ENCODE measurements at regions not wholly inside any gene's neighbourhood (a gene's known extent, or its start where the extent isn't known, plus 50 kb on each side); places are given as distances from the start of the nearest gene placed in this dataset.
A peak's percentile ranks its signal among the peaks of the same experiment; 100 is the strongest.

- DNase-seq (ENCODE audit: low read depth): no peak
These were observed 141.3 kb upstream of the SDK2 start for GRCh38 chr17:73785496-73785895.

- DNase-seq (ENCODE audit: low read depth): no peak
These were observed 141.9 kb upstream of the SDK2 start for GRCh38 chr17:73785958-73786743.

DNA sequence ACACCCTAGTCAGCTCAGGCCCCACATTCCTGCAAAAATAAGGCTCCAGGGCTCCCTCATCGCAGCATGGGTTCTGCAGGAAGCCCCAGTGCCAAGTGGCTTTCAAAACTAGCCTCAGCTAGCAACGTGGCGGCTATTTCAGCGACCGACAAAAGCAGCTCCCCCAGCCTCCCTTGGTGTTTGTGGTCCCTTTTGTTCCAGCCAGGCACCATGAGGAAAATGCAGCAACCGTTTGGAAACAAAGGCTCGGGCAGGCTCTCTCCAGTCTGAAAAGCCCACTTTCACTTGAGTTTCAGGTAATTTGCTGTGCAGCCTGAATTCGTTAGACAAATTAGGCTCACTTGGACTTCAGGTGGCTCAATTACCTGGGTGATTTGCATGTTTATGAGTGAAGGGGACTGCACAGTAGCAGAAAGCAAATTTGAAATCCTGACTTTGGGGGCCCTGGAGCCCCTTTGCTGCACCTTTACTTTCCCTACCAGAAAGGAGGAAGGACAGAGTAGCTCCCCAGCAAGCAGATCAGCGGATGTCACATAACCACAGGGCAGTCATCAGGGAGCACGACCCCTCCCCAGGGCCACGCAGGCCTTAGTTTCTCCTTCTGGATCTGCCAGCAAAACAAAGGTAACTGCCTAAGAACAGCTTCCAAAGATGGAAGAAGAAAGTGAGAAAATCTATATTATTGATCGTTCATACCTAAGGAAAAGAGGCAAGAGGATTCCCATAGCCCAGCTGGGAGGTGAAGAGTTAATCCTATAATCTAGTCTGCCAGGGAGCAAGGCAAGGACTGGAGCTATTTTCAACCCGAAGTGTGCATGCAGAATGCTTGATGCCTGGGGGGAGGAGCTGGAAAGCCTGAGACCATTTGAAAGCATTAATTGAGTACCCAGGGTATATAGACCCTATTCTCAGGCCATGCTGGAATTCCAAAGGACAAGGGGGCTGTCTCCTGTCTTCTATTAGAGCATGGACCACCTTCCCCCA, 143.1 kb upstream of the SDK2 start:
- DNase-seq (ENCODE audit: low read depth): no peak

DNA sequence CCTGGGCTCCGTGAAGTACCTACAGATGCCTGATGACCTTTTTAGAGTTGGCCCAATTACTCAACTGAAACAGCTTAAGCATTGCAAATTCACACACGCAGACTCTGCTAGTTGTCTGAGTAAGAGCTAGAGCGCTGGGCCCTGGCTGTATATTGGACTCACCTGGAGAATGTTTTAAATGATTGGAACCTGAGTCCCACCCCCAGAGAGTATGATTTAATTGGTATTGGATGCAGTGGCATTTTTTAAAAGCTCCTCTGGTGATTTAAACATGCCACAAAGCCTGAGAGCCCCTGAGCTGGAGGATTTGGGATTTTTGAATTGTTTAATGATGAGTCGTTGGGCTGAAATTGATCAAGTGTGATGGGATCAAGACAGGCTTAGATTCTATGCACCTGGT, 143.9 kb upstream of the SDK2 start:
- no peak for DNase-seq (ENCODE audit: low read depth)

DNA sequence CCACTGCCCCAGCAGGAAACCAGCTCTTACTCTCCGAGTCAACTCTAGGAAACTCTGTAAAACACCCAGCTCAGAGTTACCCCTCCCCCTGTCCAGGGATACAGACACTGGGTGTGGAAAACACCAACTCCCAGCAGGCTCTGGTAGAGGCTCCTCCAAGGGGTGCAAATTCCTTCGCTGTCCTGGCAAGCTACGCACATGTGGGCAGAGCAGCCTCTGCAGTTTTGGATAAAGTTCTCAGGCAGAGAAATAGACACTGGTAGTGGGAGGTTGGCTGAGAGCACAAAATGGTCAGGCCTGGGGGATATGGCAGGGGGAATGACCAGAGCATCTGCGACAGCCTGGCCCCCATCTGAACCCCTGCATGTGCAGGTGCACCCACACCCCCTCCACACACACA, 146.9 kb upstream of the SDK2 start:
- DNase-seq (ENCODE audit: low read depth): no peak

GRCh38 chr17:73791631-73792030, 147.4 kb upstream of the SDK2 start:
- no peak for DNase-seq (ENCODE audit: low read depth)

GRCh38 chr17:73792994-73793393, 148.7 kb upstream of the SDK2 start:
- DNase-seq (ENCODE audit: low read depth): no peak

DNA sequence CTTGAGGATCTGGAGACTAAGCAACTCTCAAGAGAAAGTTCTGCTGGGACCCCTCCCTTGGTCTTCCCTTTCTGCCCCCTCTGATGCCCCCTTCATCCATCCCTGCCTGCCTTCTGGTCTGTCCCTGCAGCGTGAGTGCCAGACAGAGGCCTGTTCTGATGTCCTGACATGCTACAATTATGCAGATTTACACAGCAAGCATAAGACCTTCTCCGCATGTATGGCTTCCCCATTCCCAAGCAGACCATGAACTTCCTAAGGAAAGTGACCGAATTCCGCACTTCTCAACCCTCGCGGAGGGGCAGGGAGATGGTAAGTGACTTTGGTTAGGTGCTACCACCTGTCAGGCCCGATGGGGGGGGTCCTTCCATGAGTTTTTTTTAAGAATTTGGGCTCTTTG, 150.1 kb upstream of the SDK2 start:
- no peak for DNase-seq (ENCODE audit: low read depth)

- DNase-seq (ENCODE audit: low read depth): no peak
These were observed 151.5 kb upstream of the SDK2 start for GRCh38 chr17:73795730-73796129.

DNA sequence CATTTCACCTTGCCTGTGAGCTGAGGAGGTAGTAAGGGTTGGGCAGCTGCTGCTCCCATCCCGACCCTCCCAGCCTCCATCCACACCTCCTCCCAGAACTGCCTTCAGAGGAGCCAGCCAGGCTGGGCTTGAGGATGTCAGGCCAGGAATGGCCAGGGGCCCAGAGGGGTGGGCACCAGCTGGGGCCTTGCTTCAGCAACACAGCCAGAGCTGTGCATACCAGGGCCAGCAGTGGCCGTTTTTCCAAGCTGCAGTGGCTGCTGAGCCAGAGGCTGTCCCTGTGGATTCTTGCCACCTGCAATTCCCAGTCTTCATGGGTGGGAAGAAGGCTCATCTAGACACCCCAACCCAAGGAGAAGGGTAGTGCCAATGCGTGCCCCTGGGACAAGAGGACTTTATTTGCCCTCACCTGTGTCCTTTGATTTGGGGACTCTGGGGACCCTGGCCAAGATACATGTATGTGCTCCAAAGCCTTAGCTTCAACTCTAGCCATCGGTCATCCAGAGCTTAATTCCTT, 153.4 kb upstream of the SDK2 start:
- no peak for DNase-seq (ENCODE audit: low read depth)

GRCh38 chr17:73798111-73798748, 154.0 kb upstream of the SDK2 start:
- peak; percentile 65 for DNase-seq (ENCODE audit: low read depth)

- DNase-seq (ENCODE audit: low read depth): no peak
These were observed 154.9 kb upstream of the SDK2 start for GRCh38 chr17:73799096-73799495.

DNA sequence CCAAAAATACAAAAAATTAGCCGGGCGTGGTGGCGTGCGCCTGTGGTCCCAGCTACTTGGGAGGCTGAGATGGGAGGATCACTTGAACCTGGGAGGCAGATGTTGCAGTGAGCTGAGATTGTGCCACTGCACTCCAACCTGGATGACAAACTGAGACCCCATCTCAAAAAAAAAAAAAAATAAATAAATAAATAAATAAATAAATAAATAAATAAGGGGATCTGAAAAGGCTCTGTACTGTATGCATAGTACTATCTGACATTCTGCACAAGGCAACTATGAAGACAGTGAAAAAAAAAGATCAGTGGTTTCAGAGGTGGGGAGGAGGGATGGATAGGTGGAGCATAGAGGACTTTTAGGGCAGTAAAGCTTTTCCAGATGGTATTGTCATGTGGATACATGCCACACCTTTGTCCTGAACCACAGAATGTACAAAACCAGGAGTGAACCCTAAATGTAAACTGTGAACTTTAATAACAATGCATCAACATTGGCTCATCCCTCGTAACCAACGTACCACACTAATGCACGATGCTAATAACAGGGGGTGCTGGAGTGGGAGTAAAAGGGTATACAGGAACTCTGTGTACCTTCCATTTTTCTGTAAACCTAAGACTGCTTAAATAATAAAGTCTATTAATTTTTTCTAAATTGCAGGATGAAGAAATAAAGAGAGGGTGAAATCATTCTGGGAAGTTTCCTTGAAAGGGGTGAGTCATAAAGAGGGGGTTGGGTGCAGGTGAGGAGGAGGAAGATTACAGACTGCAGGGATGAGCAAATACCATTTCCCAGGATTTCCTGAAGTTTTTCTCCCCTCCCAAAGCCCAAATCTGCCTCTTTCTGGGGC, 155.8 kb upstream of the SDK2 start:
- DNase-seq (ENCODE audit: low read depth): no peak

DNA sequence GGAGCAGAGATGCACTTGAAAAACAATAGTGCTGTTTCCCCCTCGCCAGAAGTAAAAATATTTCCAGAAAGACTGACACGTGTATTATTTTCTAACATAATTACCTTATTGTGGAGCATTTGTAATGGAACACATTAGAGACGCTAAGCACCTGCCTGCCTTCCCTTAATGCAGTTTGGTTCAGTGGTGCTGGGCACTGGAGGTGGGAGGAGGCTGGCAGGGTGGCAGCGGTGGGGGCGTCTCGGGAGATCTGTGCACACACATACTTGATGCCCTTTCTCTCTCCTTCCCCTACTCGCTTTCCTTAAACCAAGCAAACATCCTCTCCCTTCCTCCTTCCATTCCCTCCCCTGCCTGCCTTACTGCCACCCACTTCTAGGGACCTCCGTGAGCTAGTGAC, 156.6 kb upstream of the SDK2 start:
- DNase-seq (ENCODE audit: low read depth): no peak

DNA sequence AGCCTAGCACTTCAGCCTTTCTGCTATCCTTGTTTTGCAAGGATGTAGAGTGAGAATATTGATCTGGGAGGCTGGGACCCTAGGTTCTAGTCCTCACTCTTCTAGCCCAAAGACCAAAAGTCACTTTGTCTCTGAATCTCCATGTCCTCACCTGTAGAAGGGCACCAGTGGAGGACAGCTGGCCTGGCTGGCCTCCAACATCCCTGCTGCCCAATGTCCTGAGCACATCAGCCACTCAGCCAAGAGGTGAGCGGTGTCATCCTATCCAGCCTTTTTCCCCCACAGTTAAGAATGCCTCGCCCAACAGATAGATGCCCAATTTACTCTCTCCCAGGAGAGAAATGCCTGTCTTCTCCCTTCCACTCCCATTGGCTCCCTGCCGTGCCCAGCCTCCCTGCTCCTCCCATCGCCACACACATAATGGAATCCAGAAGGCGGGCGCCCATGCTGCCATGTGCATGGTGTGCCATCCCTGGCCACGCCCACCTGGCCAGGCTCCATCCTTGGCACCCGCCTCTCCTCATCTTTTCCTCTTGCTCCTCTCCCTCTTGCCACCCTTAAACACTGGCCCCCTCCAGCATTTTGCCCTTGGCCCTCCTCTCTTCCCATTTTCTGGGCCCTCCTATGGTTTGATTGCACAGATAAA, 157.3 kb upstream of the SDK2 start:
- DNase-seq (ENCODE audit: low read depth): no peak

DNA sequence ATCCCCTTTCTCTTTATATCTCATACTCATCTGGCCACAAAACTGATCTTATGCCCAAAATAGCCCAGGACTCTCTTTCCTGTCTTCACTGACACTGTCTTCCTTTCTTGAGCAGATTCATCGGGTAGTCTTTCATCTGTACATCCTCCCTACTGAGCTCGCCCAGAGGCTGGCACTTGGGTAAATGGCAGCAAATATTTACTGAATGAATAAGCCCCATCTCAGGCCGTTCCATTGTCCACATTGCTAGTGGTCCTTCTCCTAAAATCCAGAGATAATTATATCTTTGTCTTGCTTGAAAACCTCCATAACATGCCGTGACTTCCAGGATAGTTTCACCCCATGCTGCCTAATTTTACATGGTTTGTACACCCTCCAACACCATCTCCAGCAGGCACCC, 158.1 kb upstream of the SDK2 start:
- no peak for DNase-seq (ENCODE audit: low read depth)

- no peak for DNase-seq (ENCODE audit: low read depth)
These were observed 158.6 kb upstream of the SDK2 start for GRCh38 chr17:73802871-73803270.

DNA sequence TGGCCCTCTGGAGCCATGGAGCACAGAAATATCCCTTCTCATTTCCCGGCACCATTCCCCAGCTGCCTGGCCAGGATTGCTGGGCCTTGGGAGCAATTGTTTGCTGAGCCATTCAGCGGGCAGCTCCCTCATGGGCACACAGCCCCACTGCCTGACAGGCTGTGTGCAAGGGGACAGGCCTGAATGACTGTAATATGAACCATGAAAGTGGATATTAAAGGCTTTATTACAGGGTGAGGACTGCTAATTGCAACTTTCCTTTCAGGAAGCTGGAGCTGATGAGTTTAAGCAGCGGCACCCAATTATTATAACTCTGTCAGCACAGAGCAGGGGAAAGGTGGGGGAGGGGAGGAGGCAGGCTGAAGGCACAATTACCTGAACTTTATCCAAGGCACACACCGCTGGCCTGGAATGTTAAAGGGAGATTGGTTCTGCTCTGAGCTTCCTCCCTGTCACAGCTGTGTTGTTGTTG, 159.8 kb upstream of the SDK2 start:
- no peak for DNase-seq (ENCODE audit: low read depth)

DNA sequence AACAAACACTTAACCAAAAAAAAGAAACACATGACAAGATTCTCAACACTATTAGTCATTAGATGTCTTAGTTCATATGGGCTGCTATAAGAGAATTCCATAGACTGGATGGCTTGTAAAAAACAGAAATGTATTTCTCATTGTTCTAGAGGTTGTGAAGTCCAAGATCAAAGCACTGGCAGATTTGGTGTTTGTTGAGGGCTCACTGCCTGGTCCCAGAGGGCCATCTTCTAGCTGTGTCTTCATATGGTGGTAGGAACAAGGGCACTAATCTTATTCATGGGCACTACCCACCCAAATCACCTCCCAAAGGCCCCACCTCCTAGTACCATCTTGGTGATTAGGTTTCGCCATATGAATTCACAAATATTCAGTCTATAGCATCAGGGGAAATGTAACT, 162.5 kb upstream of the SDK2 start:
- DNase-seq (ENCODE audit: low read depth): no peak

DNA sequence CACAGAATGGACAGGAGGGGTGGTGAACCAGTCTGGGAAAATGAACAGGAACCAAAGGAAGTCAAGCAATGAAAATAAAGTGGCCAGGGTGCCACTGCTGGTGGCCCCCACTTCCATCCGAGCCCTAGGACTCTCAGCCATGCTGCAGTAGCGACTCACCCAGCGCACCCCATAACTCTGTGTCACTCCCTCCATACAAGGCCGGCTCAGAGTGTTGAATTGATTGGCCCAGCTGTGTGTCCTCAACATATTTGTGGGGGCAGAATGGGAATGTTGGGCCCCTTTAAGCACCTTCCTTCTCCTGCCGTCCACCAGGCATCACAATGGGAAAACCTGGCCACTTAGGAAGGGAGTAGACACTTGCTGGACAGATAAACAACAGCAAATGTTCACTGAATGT, 169.0 kb upstream of the SDK2 start:
- no peak for DNase-seq (ENCODE audit: low read depth)

DNA sequence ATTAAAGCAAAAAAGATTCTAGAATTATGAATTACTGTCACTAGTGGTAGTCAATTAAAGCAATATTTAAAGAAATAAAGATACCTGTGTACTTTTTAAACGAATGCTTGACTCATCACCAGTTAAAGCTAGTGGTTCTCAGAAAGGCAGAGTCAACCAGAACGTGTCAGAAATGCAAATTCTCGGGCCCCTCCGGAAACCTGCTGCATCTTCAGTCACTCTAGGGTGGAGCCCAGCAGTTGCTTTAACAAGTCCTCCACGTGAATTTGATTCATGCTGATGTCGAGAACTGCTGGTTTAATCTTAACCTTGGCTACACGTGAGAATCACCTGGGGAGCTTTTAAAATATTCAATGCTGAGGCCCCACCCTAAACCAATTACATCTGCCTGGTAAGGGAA, 169.8 kb upstream of the SDK2 start:
- DNase-seq (ENCODE audit: low read depth): no peak

Measured in GM04503 (cell line).